H9 (cell line): ENCODE measurements at regions not wholly inside any gene's neighbourhood (a gene's known extent, or its start where the extent isn't known, plus 50 kb on each side); places are given as distances from the start of the nearest gene placed in this dataset.

Experiments used
- DNase-seq: peaks from one replicate; pipeline ENCODE4 v3.0.0-alpha.2; 2017
- H2AFZ ChIP-seq: one replicate; pipeline ENCODE4 v1.6.1; 2013; ENCODE audit warnings: mild to moderate bottlenecking, low read length, control low read depth, moderate library complexity
- H2AK5ac ChIP-seq: 2 replicates; pipeline ENCODE4 v1.6.1; 2013; ENCODE audit warnings: low read length, control low read depth, mixed read lengths; ENCODE audit not compliant: insufficient read length
- H2BK120ac ChIP-seq: one replicate; pipeline ENCODE4 v1.6.1; 2013; ENCODE audit warnings: low read depth, mild to moderate bottlenecking, low read length, control low read depth, inconsistent platforms; ENCODE audit not compliant: poor library complexity, severe bottlenecking
- H2BK12ac ChIP-seq: 2 replicates; pipeline ENCODE4 v1.6.1; 2013; ENCODE audit warnings: low read length, control low read depth, mixed read lengths, low read depth; ENCODE audit not compliant: insufficient read length
- H2BK15ac ChIP-seq: 2 replicates; pipeline ENCODE4 v1.6.1; 2013; ENCODE audit warnings: low read depth, low read length, control low read depth
- H2BK20ac ChIP-seq: one replicate; pipeline ENCODE4 v1.6.1; 2013; ENCODE audit warnings: low read depth, mild to moderate bottlenecking, low read length, control low read depth, inconsistent platforms; ENCODE audit not compliant: poor library complexity, severe bottlenecking
- H2BK5ac ChIP-seq: 2 replicates; pipeline ENCODE4 v1.6.1; 2013; ENCODE audit warnings: low read length, control low read depth, mixed read lengths; ENCODE audit not compliant: insufficient read length
- H3K14ac ChIP-seq: 2 replicates; pipeline ENCODE4 v1.6.1; 2013; ENCODE audit warnings: low read length, control low read depth; ENCODE audit not compliant: insufficient read depth
- H3K18ac ChIP-seq: 2 replicates; pipeline ENCODE4 v1.6.1; 2013; ENCODE audit warnings: low read depth, mild to moderate bottlenecking, mixed read lengths, low read length, control low read depth; ENCODE audit not compliant: insufficient read length
- H3K23ac ChIP-seq: 2 replicates; pipeline ENCODE4 v1.6.1; 2013; ENCODE audit warnings: low read length, control low read depth, mixed read lengths, low read depth; ENCODE audit not compliant: insufficient read length
- H3K23me2 ChIP-seq: 2 replicates; pipeline ENCODE4 v1.6.1; 2013; ENCODE audit warnings: low read depth, mild to moderate bottlenecking, mixed read lengths, low read length, control low read depth; ENCODE audit not compliant: insufficient read length, poor library complexity, severe bottlenecking
- H3K27ac ChIP-seq: 2 replicates; pipeline ENCODE4 v1.5.1; 2013; ENCODE audit warnings: low read length, control low read depth, mixed read lengths, low read depth; ENCODE audit not compliant: insufficient read length
- H3K27me3 ChIP-seq: 2 replicates; pipeline ENCODE4 v1.6.1; 2013; ENCODE audit warnings: low read length, control low read depth, inconsistent platforms; ENCODE audit not compliant: insufficient read depth
- H3K4ac ChIP-seq: 2 replicates; pipeline ENCODE4 v1.6.1; 2013; ENCODE audit warnings: low read depth, mild to moderate bottlenecking, control low read depth, inconsistent platforms, low read length, moderate library complexity
- H3K4me1 ChIP-seq: 2 replicates; pipeline ENCODE4 v1.6.1; 2013; ENCODE audit warnings: low read length, control low read depth, inconsistent platforms; ENCODE audit not compliant: insufficient read depth
- H3K4me2 ChIP-seq: 2 replicates; pipeline ENCODE4 v1.6.1; 2013; ENCODE audit warnings: low read length, control low read depth, mixed read lengths; ENCODE audit not compliant: insufficient read length, insufficient read depth
- H3K56ac ChIP-seq: 2 replicates; pipeline ENCODE4 v1.6.1; 2013; ENCODE audit warnings: low read depth, mild to moderate bottlenecking, mixed read lengths, low read length, control low read depth; ENCODE audit not compliant: insufficient read length
- H3K79me1 ChIP-seq: 2 replicates; pipeline ENCODE4 v1.6.1; 2013; ENCODE audit warnings: low read depth, mild to moderate bottlenecking, moderate library complexity, low read length, control low read depth, inconsistent platforms; ENCODE audit not compliant: insufficient read depth, poor library complexity, severe bottlenecking
- H3K79me2 ChIP-seq: 2 replicates; pipeline ENCODE4 v1.6.1; 2013; ENCODE audit warnings: low read length, control low read depth, inconsistent platforms; ENCODE audit not compliant: insufficient read depth
- H3K9ac ChIP-seq: 2 replicates; pipeline ENCODE4 v1.6.1; 2013; ENCODE audit warnings: low read length, control low read depth, mixed read lengths; ENCODE audit not compliant: insufficient read length; ENCODE audit errors: extremely low read depth
- H3K9me3 ChIP-seq: one replicate; pipeline ENCODE4 v1.6.1; 2013; ENCODE audit warnings: low read depth, low read length, inconsistent platforms; ENCODE audit not compliant: control insufficient read depth
- H3T11ph ChIP-seq: one replicate; pipeline ENCODE4 v1.6.1; 2013; ENCODE audit warnings: mild to moderate bottlenecking, low read length, control low read depth, inconsistent platforms
- H4K20me1 ChIP-seq: one replicate; pipeline ENCODE4 v1.6.1; 2013; ENCODE audit not compliant: control insufficient read depth, insufficient read length, insufficient read depth
- H4K5ac ChIP-seq: 2 replicates; pipeline ENCODE4 v1.6.1; 2013; ENCODE audit warnings: low read depth, mild to moderate bottlenecking, mixed read lengths, low read length, control low read depth; ENCODE audit not compliant: insufficient read length
- H4K8ac ChIP-seq: replicated peaks from 2 replicates; pipeline ENCODE4 v1.6.1; 2013; ENCODE audit warnings: low read length, control low read depth, mixed read lengths, low read depth; ENCODE audit not compliant: insufficient read length
- H4K91ac ChIP-seq: 2 replicates; pipeline ENCODE4 v1.6.1; 2013; ENCODE audit warnings: low read depth, mild to moderate bottlenecking, moderate library complexity, mixed read lengths, low read length, control low read depth; ENCODE audit not compliant: insufficient read length
- H3K27ac Mint-ChIP-seq, 3 experiments: 2 replicates in 2 of 3; 3 replicates in 1 of 3; pipeline ENCODE4 v1.8.0; 2020 to 2021; ENCODE audit warnings: mixed read lengths in 3 of 3, mild to moderate bottlenecking in 1 of 3, moderate library complexity in 1 of 3
- H3K27me3 Mint-ChIP-seq: 2 replicates; pipeline ENCODE4 v1.8.0; 2021; ENCODE audit warnings: low read depth, mild to moderate bottlenecking, moderate library complexity, mixed read lengths
- H3K36me3 Mint-ChIP-seq, 3 experiments: 2 replicates in 2 of 3; 3 replicates in 1 of 3; pipeline ENCODE4 v1.8.0; 2020 to 2021; ENCODE audit warnings: low read depth in 3 of 3, mixed read lengths in 3 of 3; ENCODE audit not compliant: insufficient read depth in 1 of 3
- H3K4me1 Mint-ChIP-seq, 2 experiments: 2 replicates each; pipeline ENCODE4 v1.8.0; 2020; ENCODE audit warnings: mixed read lengths in 2 of 2
- H3K4me3 Mint-ChIP-seq, 2 experiments: 2 replicates in 1 of 2; 3 replicates in 1 of 2; pipeline ENCODE4 v1.8.0; 2020 to 2021; ENCODE audit warnings: mild to moderate bottlenecking in 2 of 2, mixed read lengths in 2 of 2, moderate library complexity in 1 of 2
- H3K9me3 Mint-ChIP-seq, 2 experiments: 2 replicates in 1 of 2; 3 replicates in 1 of 2; pipeline ENCODE4 v1.8.0; 2020; ENCODE audit warnings: mild to moderate bottlenecking in 2 of 2, mixed read lengths in 2 of 2, moderate library complexity in 1 of 2
- CTCF ChIP-seq: fragments of 200-600 bp; sonication (generic); conservative IDR thresholded peaks from 3 replicates; pipeline ENCODE4 v1.8.0; 2021; ENCODE audit warnings: antibody characterized with exemption, mild to moderate bottlenecking
- WGBS: extraction: QIAGEN DNeasy Blood & Tissue Kit; methylation state at CpG from one replicate; pipeline ENCODE4 v1.1.7; 2013; ENCODE audit warnings: missing lambda C conversion rate, low lambda C conversion rate, mixed read lengths; ENCODE audit not compliant: insufficient read length; ENCODE audit errors: extremely low coverage; 5-methylcytosine and 5-hydroxymethylcytosine counted together

- Histone ChIP-seq H3K23ac (no peak overlapping the region), H3K79me2 (no peaks in the 10 kb centered on the region), H3K4ac (no peak overlapping the region), H3K56ac (no peak overlapping the region), H2BK12ac (no peak overlapping the region), H3K79me1 (no peaks in the 10 kb centered on the region), H3K18ac (no peak overlapping the region), H3K14ac (no peak overlapping the region), H2BK20ac (no peak overlapping the region), H3K27me3 (no peaks in the 10 kb centered on the region), H2AK5ac (no peak overlapping the region), H4K20me1 (peaks cover 3% of the 10 kb centered on the region), H4K91ac (no peak overlapping the region), H2BK120ac (no peak overlapping the region), H3K4me1 (peaks cover 4% of the 10 kb centered on the region; the same call in 1 of the 2 replicates), H3T11ph (no peak overlapping the region), H2BK5ac (no peak overlapping the region), H3K4me2 (no peak overlapping the region), H2BK15ac (no peak overlapping the region), H3K23me2 (no peaks in the 10 kb centered on the region), H3K9me3 (no peaks in the 10 kb centered on the region), H2AFZ (no peak overlapping the region), H3K27ac (no peak overlapping the region), H4K5ac (no peak overlapping the region), H3K9ac (no peak overlapping the region), H4K8ac (no peak overlapping the region)
- no CpG with 5 or more reads among the region's 4 CpGs for WGBS
- H3K4me3 Mint-ChIP-seq = no peak overlapping the region
- no peaks in the 10 kb centered on the region for H3K36me3 Mint-ChIP-seq
- peaks cover 4 to 5% of the 10 kb centered on the region in 2 experiments; a peak in 2 of 4 replicates for H3K4me1 Mint-ChIP-seq
- H3K9me3 Mint-ChIP-seq = no peaks in the 10 kb centered on the region
- H3K27ac Mint-ChIP-seq = peak overlapping the region in 1 of 3 experiments; percentile 50; a peak in 3 of 7 replicates
- TF ChIP-seq CTCF = no peak
- no peaks in the 10 kb centered on the region for H3K27me3 Mint-ChIP-seq
- no peak for DNase-seq
Observed at GRCh38 chr2:58709274-58709673, 468.1 kb upstream of the FANCL start.
